Neural progenitor cell (in vitro differentiated cells): ENCODE measurements at regions not wholly inside any gene's neighbourhood (a gene's known extent, or its start where the extent isn't known, plus 50 kb on each side); places are given as distances from the start of the nearest gene placed in this dataset.

Experiments used
- DNase-seq: peaks from one replicate; pipeline ENCODE4 v3.0.0-alpha.2; 2016; ENCODE audit warnings: low spot score
- H2AFZ ChIP-seq: fragments of 200-600 bp; sonication (generic); replicated peaks from 2 replicates; pipeline ENCODE4 v1.6.1; 2016; ENCODE audit warnings: antibody characterized with exemption
- H3F3A ChIP-seq: fragments of 200-600 bp; sonication (generic); 2 replicates; pipeline ENCODE4 v1.6.1; 2016; ENCODE audit warnings: antibody characterized with exemption, low read depth
- H3K27ac ChIP-seq: fragments of 200-600 bp; sonication (generic); 2 replicates; pipeline ENCODE4 v1.5.1; 2016; ENCODE audit warnings: mild to moderate bottlenecking
- H3K27me3 ChIP-seq: fragments of 200-600 bp; sonication (generic); 2 replicates; pipeline ENCODE4 v1.6.1; 2016; ENCODE audit warnings: mild to moderate bottlenecking, moderate library complexity
- H3K36me3 ChIP-seq: fragments of 200-600 bp; sonication (generic); 2 replicates; pipeline ENCODE4 v1.5.1; 2016
- H3K4me1 ChIP-seq: fragments of 200-600 bp; sonication (generic); 2 replicates; pipeline ENCODE4 v1.6.1; 2016; ENCODE audit warnings: mixed run types
- H3K4me2 ChIP-seq: fragments of 200-600 bp; sonication (generic); 2 replicates; pipeline ENCODE4 v1.6.1; 2016
- H3K4me3 ChIP-seq: fragments of 200-600 bp; sonication (generic); 2 replicates; pipeline ENCODE4 v1.5.1; 2016
- H3K79me2 ChIP-seq: fragments of 200-600 bp; sonication (generic); 2 replicates; pipeline ENCODE4 v1.6.1; 2016; ENCODE audit warnings: low read depth
- H3K9ac ChIP-seq: fragments of 200-600 bp; sonication (generic); 2 replicates; pipeline ENCODE4 v1.6.1; 2016
- H3K9me3 ChIP-seq: fragments of 200-600 bp; sonication (generic); 2 replicates; pipeline ENCODE4 v1.5.1; 2016; ENCODE audit warnings: low read depth
- H4K20me1 ChIP-seq: fragments of 200-600 bp; sonication (generic); 2 replicates; pipeline ENCODE4 v1.6.1; 2016; ENCODE audit warnings: low read depth
- H3K27ac Mint-ChIP-seq: 3 replicates; pipeline ENCODE4 v1.8.0; 2021; ENCODE audit warnings: mixed read lengths
- H3K27me3 Mint-ChIP-seq: 2 replicates; pipeline ENCODE4 v1.8.0; 2022; ENCODE audit warnings: low read depth, mild to moderate bottlenecking, inconsistent platforms, moderate library complexity, mixed read lengths; ENCODE audit not compliant: insufficient read depth
- H3K36me3 Mint-ChIP-seq: 3 replicates; pipeline ENCODE4 v1.8.0; 2021; ENCODE audit warnings: mixed read lengths
- H3K4me1 Mint-ChIP-seq: 3 replicates; pipeline ENCODE4 v1.8.0; 2021; ENCODE audit warnings: mixed read lengths
- H3K4me3 Mint-ChIP-seq: 3 replicates; pipeline ENCODE4 v1.8.0; 2021; ENCODE audit warnings: mild to moderate bottlenecking, moderate library complexity, mixed read lengths
- H3K9me3 Mint-ChIP-seq: 3 replicates; pipeline ENCODE4 v1.8.0; 2020; ENCODE audit warnings: mixed read lengths
- EZH2 ChIP-seq: fragments of 200-600 bp; sonication (generic); IDR thresholded peaks from 2 replicates; pipeline ENCODE4 v1.6.1; 2017; ENCODE audit warnings: antibody characterized with exemption, mild to moderate bottlenecking, moderate library complexity
- EZH2phosphoT487 ChIP-seq: fragments of 200-600 bp; sonication (generic); IDR thresholded peaks from 2 replicates; pipeline ENCODE4 v1.6.1; 2017; ENCODE audit warnings: antibody characterized with exemption
- TF ChIP-seq, protein P1 (sequence below): fragments of 200-600 bp; sonication (generic); IDR thresholded peaks from 2 replicates; pipeline ENCODE4 v1.5.1; 2017; ENCODE audit warnings: antibody characterized with exemption, mild to moderate bottlenecking

DNA sequence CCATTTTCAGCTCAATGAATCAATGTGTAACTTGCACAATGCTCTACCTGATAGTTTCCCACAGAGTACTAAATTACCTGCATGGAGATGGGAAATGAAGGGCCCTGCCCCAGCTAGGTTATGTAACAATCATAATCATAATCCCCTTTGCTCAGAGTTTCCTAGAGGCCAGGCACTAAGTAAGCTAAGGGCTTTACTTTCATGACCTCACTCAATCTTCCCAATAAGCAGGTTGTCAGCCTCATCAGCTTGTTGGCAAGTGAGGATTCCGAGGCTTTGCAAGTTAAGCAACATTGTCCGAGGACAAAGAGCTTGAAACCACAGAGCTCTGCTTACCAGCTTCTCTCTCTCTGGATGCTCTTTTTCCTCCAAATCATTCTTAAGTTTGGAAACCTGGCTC is 64.1 kb upstream of the NTPCR start:
- H3K4me1 ChIP-seq: no peaks in the 10 kb centered on the region
- Mint-ChIP-seq H3K4me1 (peaks cover 9% of the 10 kb centered on the region), H3K36me3 (no peaks in the 10 kb centered on the region), H3K27me3 (no peaks in the 10 kb centered on the region), H3K9me3 (no peaks in the 10 kb centered on the region), H3K4me3 (no peak overlapping the region), H3K27ac (no peak overlapping the region)
- no peaks in the 10 kb centered on the region for H3K79me2 ChIP-seq
- H3K27me3 ChIP-seq: no peaks in the 10 kb centered on the region
- no peaks in the 10 kb centered on the region for H3F3A ChIP-seq
- no peaks in the 10 kb centered on the region for H4K20me1 ChIP-seq
- H3K4me3 ChIP-seq: no peak overlapping the region
- H2AFZ ChIP-seq: no peak overlapping the region
- H3K27ac ChIP-seq: no peak overlapping the region
- no peak overlapping the region for H3K9ac ChIP-seq
- H3K9me3 ChIP-seq: no peaks in the 10 kb centered on the region
- DNase-seq: peak; percentile 36
- no peaks in the 10 kb centered on the region for H3K36me3 ChIP-seq
- TF ChIP-seq EZH2: no peak
- TF ChIP-seq, protein P1, sequence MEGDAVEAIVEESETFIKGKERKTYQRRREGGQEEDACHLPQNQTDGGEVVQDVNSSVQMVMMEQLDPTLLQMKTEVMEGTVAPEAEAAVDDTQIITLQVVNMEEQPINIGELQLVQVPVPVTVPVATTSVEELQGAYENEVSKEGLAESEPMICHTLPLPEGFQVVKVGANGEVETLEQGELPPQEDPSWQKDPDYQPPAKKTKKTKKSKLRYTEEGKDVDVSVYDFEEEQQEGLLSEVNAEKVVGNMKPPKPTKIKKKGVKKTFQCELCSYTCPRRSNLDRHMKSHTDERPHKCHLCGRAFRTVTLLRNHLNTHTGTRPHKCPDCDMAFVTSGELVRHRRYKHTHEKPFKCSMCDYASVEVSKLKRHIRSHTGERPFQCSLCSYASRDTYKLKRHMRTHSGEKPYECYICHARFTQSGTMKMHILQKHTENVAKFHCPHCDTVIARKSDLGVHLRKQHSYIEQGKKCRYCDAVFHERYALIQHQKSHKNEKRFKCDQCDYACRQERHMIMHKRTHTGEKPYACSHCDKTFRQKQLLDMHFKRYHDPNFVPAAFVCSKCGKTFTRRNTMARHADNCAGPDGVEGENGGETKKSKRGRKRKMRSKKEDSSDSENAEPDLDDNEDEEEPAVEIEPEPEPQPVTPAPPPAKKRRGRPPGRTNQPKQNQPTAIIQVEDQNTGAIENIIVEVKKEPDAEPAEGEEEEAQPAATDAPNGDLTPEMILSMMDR: no peak
- no peak for TF ChIP-seq EZH2phosphoT487
- no peak overlapping the region for H3K4me2 ChIP-seq

DNA sequence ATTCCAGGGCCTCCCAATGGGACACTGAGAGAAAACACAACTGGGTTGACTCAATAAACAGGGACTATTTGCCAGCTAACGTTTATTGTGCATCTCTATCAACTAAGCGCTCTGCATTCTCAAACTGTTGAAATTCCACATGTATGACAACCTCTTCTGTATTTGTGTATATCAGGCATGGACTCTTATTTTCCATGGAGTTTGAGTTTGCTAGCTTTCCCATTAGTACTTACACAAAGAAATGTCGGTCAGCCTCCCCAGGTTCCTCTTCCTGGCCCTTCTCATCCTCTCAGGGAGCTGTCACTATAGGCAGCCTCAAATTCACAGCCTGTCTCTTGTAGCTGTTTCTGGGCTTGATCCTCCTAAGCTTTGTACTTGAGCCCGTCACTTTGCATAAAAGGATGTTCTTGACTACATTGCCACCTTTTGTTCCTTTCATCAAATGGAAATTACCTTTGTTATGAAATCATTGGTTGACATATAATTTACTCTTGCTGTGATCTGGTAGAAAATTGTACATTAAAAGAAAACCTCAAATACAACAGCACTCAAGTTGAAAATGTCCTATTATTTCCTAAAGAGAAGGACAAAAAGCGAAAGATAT is 60.0 kb upstream of the NTPCR start:
- no peak overlapping the region for H3K9ac ChIP-seq
- Mint-ChIP-seq H3K36me3 (peaks cover 7% of the 10 kb centered on the region), H3K4me1 (peaks cover 12% of the 10 kb centered on the region), H3K27ac (peak overlapping the region; percentile 54), H3K4me3 (no peak overlapping the region), H3K9me3 (peaks cover 18% of the 10 kb centered on the region), H3K27me3 (no peaks in the 10 kb centered on the region)
- H3K9me3 ChIP-seq: no peaks in the 10 kb centered on the region
- no peak overlapping the region for H2AFZ ChIP-seq
- no peak overlapping the region for H3K4me2 ChIP-seq
- no peaks in the 10 kb centered on the region for H3F3A ChIP-seq
- DNase-seq: no peak
- H3K27ac ChIP-seq: no peak overlapping the region
- H3K27me3 ChIP-seq: no peaks in the 10 kb centered on the region
- H4K20me1 ChIP-seq: no peaks in the 10 kb centered on the region
- no peaks in the 10 kb centered on the region for H3K36me3 ChIP-seq
- TF ChIP-seq, protein P1: no peak
- no peak for TF ChIP-seq EZH2
- TF ChIP-seq EZH2phosphoT487: no peak
- no peaks in the 10 kb centered on the region for H3K79me2 ChIP-seq
- H3K4me1 ChIP-seq: no peaks in the 10 kb centered on the region
- H3K4me3 ChIP-seq: no peak overlapping the region

- H3K79me2 ChIP-seq: no peaks in the 10 kb centered on the region
- no peaks in the 10 kb centered on the region for H3F3A ChIP-seq
- Mint-ChIP-seq H3K4me1 (peaks cover 12% of the 10 kb centered on the region), H3K27ac (no peak overlapping the region), H3K27me3 (no peaks in the 10 kb centered on the region), H3K9me3 (peaks cover 18% of the 10 kb centered on the region), H3K36me3 (peaks cover 8% of the 10 kb centered on the region), H3K4me3 (no peak overlapping the region)
- no peaks in the 10 kb centered on the region for H3K4me1 ChIP-seq
- no peak overlapping the region for H3K4me3 ChIP-seq
- no peaks in the 10 kb centered on the region for H3K27me3 ChIP-seq
- no peaks in the 10 kb centered on the region for H3K9me3 ChIP-seq
- no peak overlapping the region for H3K4me2 ChIP-seq
- H3K27ac ChIP-seq: no peak overlapping the region
- H3K36me3 ChIP-seq: no peaks in the 10 kb centered on the region
- H3K9ac ChIP-seq: no peak overlapping the region
- H4K20me1 ChIP-seq: no peaks in the 10 kb centered on the region
- TF ChIP-seq, protein P1: no peak
- TF ChIP-seq EZH2 (no peak), EZH2phosphoT487 (no peak)
- H2AFZ ChIP-seq: no peak overlapping the region
- no peak for DNase-seq
These were observed 59.3 kb upstream of the NTPCR start for GRCh38 chr1:232891071-232891470.
